HUES64 (cell line): ENCODE measurements at regions not wholly inside any gene's neighbourhood (a gene's known extent, or its start where the extent isn't known, plus 50 kb on each side); places are given as distances from the start of the nearest gene placed in this dataset.

ENCODE experiments used
- H3K27ac ChIP-seq: 2 replicates; pipeline ENCODE4 v1.7.0; 2013; ENCODE audit warnings: low read depth, low read length, inconsistent platforms
- H3K27me3 ChIP-seq: 2 replicates; pipeline ENCODE4 v1.6.1; 2013; ENCODE audit warnings: mild to moderate bottlenecking, low read length; ENCODE audit not compliant: insufficient read depth
- H3K36me3 ChIP-seq: 2 replicates; pipeline ENCODE4 v1.6.1; 2013; ENCODE audit warnings: mild to moderate bottlenecking, low read length; ENCODE audit not compliant: insufficient read depth
- H3K4me1 ChIP-seq: 2 replicates; pipeline ENCODE4 v1.6.1; 2013; ENCODE audit warnings: mild to moderate bottlenecking, low read length, moderate library complexity; ENCODE audit not compliant: insufficient read depth
- H3K4me3 ChIP-seq: 2 replicates; pipeline ENCODE4 v1.5.1; 2013; ENCODE audit warnings: mild to moderate bottlenecking, low read length, moderate library complexity
- H3K9ac ChIP-seq: 2 replicates; pipeline ENCODE4 v1.6.1; 2013; ENCODE audit warnings: mild to moderate bottlenecking, low read depth, low read length
- H3K9me3 ChIP-seq: 2 replicates; pipeline ENCODE4 v1.6.1; 2013; ENCODE audit warnings: low read depth, low read length; ENCODE audit not compliant: insufficient read depth
- WGBS: fragments of 150-250, 120-280 bp; methylation state at CpG from one replicate; pipeline ENCODE4 v1.1.7; 2013; ENCODE audit warnings: missing lambda C conversion rate; 5-methylcytosine and 5-hydroxymethylcytosine counted together

GRCh38 chr5:110341836-110342235 lies 384.6 kb downstream of the TMEM232 start:
- H3K9me3 ChIP-seq = no peaks in the 10 kb centered on the region
- no peaks in the 10 kb centered on the region for H3K4me1 ChIP-seq
- no peaks in the 10 kb centered on the region for H3K27me3 ChIP-seq
- no peak overlapping the region for H3K9ac ChIP-seq
- H3K4me3 ChIP-seq = no peak overlapping the region
- no peaks in the 10 kb centered on the region for H3K36me3 ChIP-seq
- H3K27ac ChIP-seq = no peak overlapping the region
- WGBS = 88% methylated on average over 2 of the region's 2 CpGs

- H3K36me3 ChIP-seq = no peaks in the 10 kb centered on the region
- H3K27me3 ChIP-seq = no peaks in the 10 kb centered on the region
- H3K4me3 ChIP-seq = no peak overlapping the region
- H3K9ac ChIP-seq = no peak overlapping the region
- no peak overlapping the region for H3K27ac ChIP-seq
- no peaks in the 10 kb centered on the region for H3K9me3 ChIP-seq
- 82% methylated on average over 1 of the region's 1 CpG for WGBS
- H3K4me1 ChIP-seq = no peaks in the 10 kb centered on the region
These were observed 383.8 kb downstream of the TMEM232 start for GRCh38 chr5:110342683-110343082.

DNA sequence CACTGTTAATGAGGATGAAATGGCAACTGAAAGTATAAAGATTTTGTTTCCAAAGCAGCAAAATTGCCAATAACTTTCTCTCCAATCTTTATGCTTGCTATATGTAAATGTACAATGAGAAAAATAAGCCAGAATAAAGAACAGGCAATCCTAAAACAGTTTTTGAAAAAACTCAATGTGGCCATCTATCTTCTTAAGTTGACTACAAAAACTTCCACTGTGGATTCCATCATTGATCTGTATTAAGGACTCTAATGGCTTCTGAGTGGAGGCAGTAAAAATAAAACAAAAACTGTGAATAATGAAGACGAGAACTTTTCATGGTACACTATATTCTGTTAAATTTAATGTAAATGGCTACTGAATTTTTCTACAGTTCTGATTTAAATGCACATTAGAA lies 382.9 kb downstream of the TMEM232 start:
- Histone ChIP-seq H3K4me1 (no peaks in the 10 kb centered on the region), H3K27me3 (no peaks in the 10 kb centered on the region), H3K9me3 (no peaks in the 10 kb centered on the region), H3K9ac (no peak overlapping the region), H3K4me3 (no peak overlapping the region), H3K27ac (no peak overlapping the region), H3K36me3 (no peaks in the 10 kb centered on the region)
- WGBS = no CpG with 5 or more reads among the region's 1 CpG

DNA sequence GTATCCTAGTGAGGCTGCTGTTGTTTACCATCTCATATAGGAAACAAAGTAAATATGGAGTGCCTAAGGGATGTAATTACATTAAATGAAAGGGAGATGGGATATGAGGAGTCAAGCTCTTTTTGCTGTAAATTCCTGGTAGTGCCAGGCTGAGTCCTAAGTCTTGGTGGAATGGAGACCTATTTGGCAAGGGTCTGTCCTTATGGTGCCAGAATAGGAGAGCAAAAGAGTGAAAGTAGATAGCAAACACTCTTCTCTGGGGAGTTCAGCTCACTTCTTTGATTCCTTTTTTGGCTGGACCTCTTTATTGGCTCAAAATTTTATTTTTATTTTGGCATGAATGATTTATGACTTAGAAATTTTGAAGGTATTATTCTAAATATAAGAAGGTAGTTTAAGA lies 380.8 kb downstream of the TMEM232 start:
- Histone ChIP-seq H3K4me1 (no peaks in the 10 kb centered on the region), H3K4me3 (no peak overlapping the region), H3K9ac (no peak overlapping the region), H3K9me3 (no peaks in the 10 kb centered on the region), H3K36me3 (no peaks in the 10 kb centered on the region), H3K27ac (no peak overlapping the region), H3K27me3 (no peaks in the 10 kb centered on the region)

DNA sequence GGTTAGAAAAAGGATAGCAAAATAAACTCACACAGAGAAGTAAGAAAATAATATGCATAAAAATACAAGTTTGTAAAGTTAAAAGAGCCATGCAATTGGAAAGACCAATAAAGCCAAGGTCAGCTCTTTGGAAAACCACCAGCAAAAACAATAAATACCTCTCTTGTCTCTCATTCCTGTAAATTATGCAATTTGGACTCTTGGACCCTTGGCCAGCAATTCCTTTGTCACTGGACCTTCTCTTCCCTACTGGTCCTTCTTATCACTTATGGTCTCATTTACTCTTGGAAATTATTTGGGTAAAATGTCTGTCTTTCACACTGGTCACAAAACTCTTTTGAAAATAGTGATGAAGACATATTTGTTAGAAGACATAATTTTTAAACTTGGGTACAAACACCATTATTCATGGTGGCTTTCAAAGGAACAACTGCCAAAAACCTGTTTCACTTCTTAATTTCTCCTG lies 379.5 kb downstream of the TMEM232 start:
- Histone ChIP-seq H3K36me3 (no peaks in the 10 kb centered on the region), H3K27me3 (no peaks in the 10 kb centered on the region), H3K9ac (no peak overlapping the region), H3K27ac (no peak overlapping the region), H3K9me3 (no peaks in the 10 kb centered on the region), H3K4me3 (no peak overlapping the region), H3K4me1 (no peaks in the 10 kb centered on the region)

DNA sequence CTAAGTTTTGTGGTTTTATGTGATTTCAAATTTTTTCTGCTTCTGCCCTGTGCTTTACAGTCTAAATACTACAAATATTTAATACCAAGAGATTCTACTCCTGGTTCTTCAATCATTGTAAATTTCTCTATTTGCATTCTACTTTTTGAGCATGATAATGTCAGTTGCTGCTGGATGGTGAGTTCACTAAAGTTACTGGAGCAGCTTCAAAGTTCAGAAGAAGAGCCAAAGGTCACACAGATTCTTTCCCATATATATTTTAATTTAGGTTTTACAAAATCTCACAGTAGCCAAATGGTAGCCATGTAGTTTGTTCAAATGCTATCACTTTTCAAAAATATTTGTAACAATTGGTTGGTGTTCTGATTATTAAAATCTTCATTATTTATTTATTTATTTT lies 378.7 kb downstream of the TMEM232 start:
- Histone ChIP-seq H3K4me3 (no peak overlapping the region), H3K27me3 (no peaks in the 10 kb centered on the region), H3K9ac (no peak overlapping the region), H3K27ac (no peak overlapping the region), H3K4me1 (no peaks in the 10 kb centered on the region), H3K36me3 (no peaks in the 10 kb centered on the region), H3K9me3 (no peaks in the 10 kb centered on the region)

- no peak overlapping the region for H3K9ac ChIP-seq
- no peaks in the 10 kb centered on the region for H3K36me3 ChIP-seq
- no peaks in the 10 kb centered on the region for H3K9me3 ChIP-seq
- H3K27ac ChIP-seq = no peak overlapping the region
- H3K27me3 ChIP-seq = no peaks in the 10 kb centered on the region
- H3K4me3 ChIP-seq = no peak overlapping the region
- no peaks in the 10 kb centered on the region for H3K4me1 ChIP-seq
These were observed 375.0 kb downstream of the TMEM232 start for GRCh38 chr5:110351430-110351829.

- H3K9me3 ChIP-seq = no peaks in the 10 kb centered on the region
- H3K27ac ChIP-seq = no peak overlapping the region
- 92% methylated on average over 3 of the region's 3 CpGs for WGBS
- no peak overlapping the region for H3K4me3 ChIP-seq
- H3K9ac ChIP-seq = no peak overlapping the region
- H3K36me3 ChIP-seq = no peaks in the 10 kb centered on the region
- no peaks in the 10 kb centered on the region for H3K4me1 ChIP-seq
- no peaks in the 10 kb centered on the region for H3K27me3 ChIP-seq
These were observed 372.2 kb downstream of the TMEM232 start for GRCh38 chr5:110354311-110354710.

GRCh38 chr5:110354915-110355644 lies 371.4 kb downstream of the TMEM232 start:
- Histone ChIP-seq H3K9me3 (no peaks in the 10 kb centered on the region), H3K4me3 (no peak overlapping the region), H3K27ac (no peak overlapping the region), H3K36me3 (no peaks in the 10 kb centered on the region), H3K4me1 (no peaks in the 10 kb centered on the region), H3K27me3 (no peaks in the 10 kb centered on the region), H3K9ac (no peak overlapping the region)
- 96% methylated on average over 8 of the region's 8 CpGs for WGBS

GRCh38 chr5:110356677-110357076 lies 369.8 kb downstream of the TMEM232 start:
- no peak overlapping the region for H3K9ac ChIP-seq
- H3K27ac ChIP-seq = no peak overlapping the region
- WGBS = 83% methylated on average over 2 of the region's 2 CpGs
- no peaks in the 10 kb centered on the region for H3K36me3 ChIP-seq
- H3K9me3 ChIP-seq = no peaks in the 10 kb centered on the region
- H3K4me3 ChIP-seq = no peak overlapping the region
- peaks cover 3% of the 10 kb centered on the region; the same call in 1 of the 2 replicates for H3K4me1 ChIP-seq
- no peaks in the 10 kb centered on the region for H3K27me3 ChIP-seq

DNA sequence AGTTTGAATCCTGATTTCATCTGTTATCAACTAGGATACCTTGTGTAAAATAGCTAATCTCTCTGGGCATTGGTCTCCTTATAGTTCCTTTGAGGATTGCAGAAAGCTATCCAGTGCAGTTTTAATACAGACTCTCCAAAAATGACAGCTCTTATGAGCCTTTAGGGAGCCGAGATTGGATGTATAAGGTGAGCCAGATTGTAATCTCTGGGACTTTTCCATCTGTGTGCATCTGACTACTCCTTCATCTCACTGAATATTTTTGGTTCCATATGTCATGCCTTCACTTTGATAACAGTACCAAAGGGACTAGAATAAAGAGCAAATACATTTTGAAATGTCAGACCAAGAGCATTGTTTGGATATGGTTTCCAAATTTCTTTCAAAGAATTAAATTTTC lies 367.2 kb downstream of the TMEM232 start:
- no CpG with 5 or more reads among the region's 1 CpG for WGBS
- Histone ChIP-seq H3K9me3 (no peaks in the 10 kb centered on the region), H3K27me3 (no peaks in the 10 kb centered on the region)

GRCh38 chr5:110361471-110361870 lies 365.0 kb downstream of the TMEM232 start:
- Histone ChIP-seq H3K4me3 (no peak overlapping the region), H3K4me1 (peaks cover 9% of the 10 kb centered on the region; the same call in 1 of the 2 replicates), H3K27me3 (no peaks in the 10 kb centered on the region), H3K9ac (no peak overlapping the region), H3K27ac (no peak overlapping the region), H3K36me3 (no peaks in the 10 kb centered on the region), H3K9me3 (no peaks in the 10 kb centered on the region)

More for the DNA sequence above, 367.2 kb downstream of the TMEM232 start:
- Histone ChIP-seq H3K27ac (no peak overlapping the region), H3K36me3 (no peaks in the 10 kb centered on the region), H3K4me3 (no peak overlapping the region), H3K9ac (no peak overlapping the region), H3K4me1 (peaks cover 9% of the 10 kb centered on the region; the same call in 1 of the 2 replicates)
